GM23338 (cell line): ENCODE measurements at regions not wholly inside any gene's neighbourhood (a gene's known extent, or its start where the extent isn't known, plus 50 kb on each side); places are given as distances from the start of the nearest gene placed in this dataset.
A peak's percentile ranks its signal among the peaks of the same experiment; 100 is the strongest.

Source experiments
- ATAC-seq: fragments of 200-7000 bp; cut with Tn5 transposase; 3 replicates; pipeline ENCODE4 v1.9.1; 2020
- DNase-seq: peaks from one replicate; pipeline ENCODE4 v3.0.0-alpha.2; 2015; ENCODE audit warnings: low spot score
- H2AFZ ChIP-seq: fragments of 200-600 bp; sonication (generic); 2 replicates; pipeline ENCODE4 v1.8.0; 2016; ENCODE audit warnings: antibody characterized with exemption, mild to moderate bottlenecking, moderate library complexity
- H3F3A ChIP-seq: fragments of 200-600 bp; sonication (generic); replicated peaks from 2 replicates; pipeline ENCODE4 v1.8.0; 2017; ENCODE audit warnings: antibody characterized with exemption, mixed run types, low read depth
- H3K27ac ChIP-seq: fragments of 200-600 bp; sonication (generic); 2 replicates; pipeline ENCODE4 v1.6.1; 2016; ENCODE audit warnings: low read depth
- H3K27me3 ChIP-seq: fragments of 200-600 bp; sonication (generic); 2 replicates; pipeline ENCODE4 v1.8.0; 2016; ENCODE audit warnings: mild to moderate bottlenecking, mixed run types, moderate library complexity; ENCODE audit not compliant: insufficient read depth
- H3K36me3 ChIP-seq: fragments of 200-600 bp; sonication (generic); 2 replicates; pipeline ENCODE4 v1.8.0; 2016; ENCODE audit warnings: mild to moderate bottlenecking; ENCODE audit not compliant: insufficient read depth
- H3K4me1 ChIP-seq: fragments of 200-600 bp; sonication (generic); 2 replicates; pipeline ENCODE4 v1.8.0; 2016; ENCODE audit warnings: mild to moderate bottlenecking, moderate library complexity; ENCODE audit not compliant: insufficient read depth
- H3K4me2 ChIP-seq: fragments of 200-600 bp; sonication (generic); 2 replicates; pipeline ENCODE4 v1.7.1; 2017; ENCODE audit warnings: mixed run types
- H3K4me3 ChIP-seq: fragments of 200-600 bp; sonication (generic); 2 replicates; pipeline ENCODE4 v1.6.1; 2016; ENCODE audit warnings: mixed run types
- H3K79me2 ChIP-seq: fragments of 200-600 bp; sonication (generic); replicated peaks from 2 replicates; pipeline ENCODE4 v1.8.0; 2017; ENCODE audit warnings: mild to moderate bottlenecking; ENCODE audit not compliant: insufficient read depth
- H3K9me2 ChIP-seq: fragments of 200-600 bp; sonication (generic); 2 replicates; pipeline ENCODE4 v1.8.0; 2017; ENCODE audit not compliant: insufficient read depth
- H4K20me1 ChIP-seq: fragments of 200-600 bp; sonication (generic); replicated peaks from 2 replicates; pipeline ENCODE4 v1.8.0; 2017; ENCODE audit warnings: mild to moderate bottlenecking; ENCODE audit not compliant: insufficient read depth
- H3K27ac Mint-ChIP-seq: 2 replicates; pipeline ENCODE4 v1.8.0; 2020; ENCODE audit warnings: inconsistent platforms, mild to moderate bottlenecking, moderate library complexity, mixed read lengths
- H3K27me3 Mint-ChIP-seq: 3 replicates; pipeline ENCODE4 v1.8.0; 2022; ENCODE audit warnings: low read depth, mild to moderate bottlenecking, moderate library complexity, mixed read lengths, inconsistent platforms; ENCODE audit not compliant: insufficient read depth, poor library complexity
- H3K36me3 Mint-ChIP-seq: 3 replicates; pipeline ENCODE4 v1.8.0; 2021; ENCODE audit warnings: low read depth, mild to moderate bottlenecking, inconsistent platforms, moderate library complexity, mixed read lengths
- H3K4me1 Mint-ChIP-seq: 3 replicates; pipeline ENCODE4 v1.8.0; 2020; ENCODE audit warnings: mild to moderate bottlenecking, inconsistent platforms, mixed read lengths
- H3K4me3 Mint-ChIP-seq: 3 replicates; pipeline ENCODE4 v1.8.0; 2021; ENCODE audit warnings: moderate library complexity, mild to moderate bottlenecking, inconsistent platforms, mixed read lengths
- H3K9me3 Mint-ChIP-seq: 3 replicates; pipeline ENCODE4 v1.8.0; 2020; ENCODE audit warnings: moderate library complexity, mild to moderate bottlenecking, inconsistent platforms, mixed read lengths
- CREB1 ChIP-seq: fragments of 250-450 bp; sonication (Bioruptor Pico); IDR thresholded peaks from 2 replicates; pipeline ENCODE4 v1.5.0; 2020; ENCODE audit warnings: low read depth, mild to moderate bottlenecking, moderate library complexity
- EZH2 ChIP-seq: fragments of 200-600 bp; sonication (generic); IDR thresholded peaks from one replicate; pipeline ENCODE4 v1.8.0; 2017; ENCODE audit warnings: antibody characterized with exemption, mild to moderate bottlenecking, low read depth; ENCODE audit not compliant: unreplicated experiment
- EZH2phosphoT487 ChIP-seq: fragments of 200-600 bp; sonication (generic); IDR thresholded peaks from one replicate; pipeline ENCODE4 v1.8.1; 2018; ENCODE audit warnings: antibody characterized with exemption; ENCODE audit not compliant: unreplicated experiment
- JUNB ChIP-seq: IDR thresholded peaks from one replicate; pipeline ENCODE4 v1.6.1; 2016; ENCODE audit warnings: antibody characterized with exemption; ENCODE audit not compliant: unreplicated experiment
- NANOG ChIP-seq: IDR thresholded peaks from 2 replicates; pipeline ENCODE4 v1.6.1; 2016; ENCODE audit warnings: antibody characterized with exemption, borderline replicate concordance
- POLR2AphosphoS5 ChIP-seq: IDR thresholded peaks from 2 replicates; pipeline ENCODE4 v1.6.1; 2016; ENCODE audit warnings: antibody characterized with exemption, low read depth
- ZNF114 ChIP-seq: fragments of 250-450 bp; sonication (Bioruptor Pico); IDR thresholded peaks from 2 replicates; pipeline ENCODE4 v1.5.0; 2020; ENCODE audit warnings: mild to moderate bottlenecking, moderate library complexity
- TF ChIP-seq, protein P1 (sequence below), 2 experiments: fragments of 200-600 bp in 1 of 2; sonication (generic) in 1 of 2; conservative IDR thresholded peaks; 2 replicates each; pipeline versions ENCODE4 v1.5.1 to v1.6.1; 2016 to 2017; ENCODE audit warnings: antibody characterized with exemption in 2 of 2, low read depth in 2 of 2, mild to moderate bottlenecking in 2 of 2, moderate library complexity in 1 of 2
- TF ChIP-seq, protein P2 (sequence below): IDR thresholded peaks from one replicate; pipeline ENCODE4 v1.6.1; 2018; ENCODE audit warnings: antibody characterized with exemption; ENCODE audit not compliant: unreplicated experiment
- TF ChIP-seq, protein P3 (sequence below): IDR thresholded peaks from 2 replicates; pipeline ENCODE4 v1.6.1; 2016; ENCODE audit warnings: antibody characterized with exemption
- TF ChIP-seq, protein P4 (sequence below): fragments of 250-450 bp; sonication (Bioruptor Pico); IDR thresholded peaks from 2 replicates; pipeline ENCODE4 v1.5.0; 2020; ENCODE audit warnings: mild to moderate bottlenecking, moderate library complexity

DNA sequence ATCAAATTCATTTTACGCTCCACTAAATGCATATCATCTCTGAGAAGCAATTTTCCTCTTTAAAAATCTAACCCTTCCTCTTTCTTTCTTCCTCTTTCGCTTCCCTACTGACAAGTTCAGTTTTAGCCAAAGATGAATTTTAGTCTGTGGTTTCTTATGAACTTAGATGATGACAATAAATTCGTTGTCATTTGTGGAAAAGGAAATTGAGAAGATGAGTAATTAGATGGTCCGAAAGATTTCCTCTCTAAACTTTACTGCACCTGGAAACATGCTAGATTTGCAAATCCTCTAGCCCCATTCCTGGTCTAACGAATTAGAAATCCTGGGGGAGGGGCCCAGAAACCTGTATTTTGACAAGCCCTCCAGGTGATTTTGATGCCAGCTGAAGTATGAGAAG is 855.4 kb upstream of the CHORDC1 start:
- ATAC-seq: no peak
- no peak overlapping the region for H3K27ac ChIP-seq
- Mint-ChIP-seq H3K4me1 (peaks cover 9% of the 10 kb centered on the region), H3K9me3 (peaks cover under 1% of the 10 kb centered on the region; the same call in 1 of the 3 replicates), H3K27me3 (peaks cover 2% of the 10 kb centered on the region), H3K36me3 (no peaks in the 10 kb centered on the region), H3K4me3 (no peak overlapping the region), H3K27ac (no peak overlapping the region)
- peak overlapping the region; percentile 23; the same call in 1 of the 2 replicates for H2AFZ ChIP-seq
- H3K79me2 ChIP-seq: no peaks in the 10 kb centered on the region
- H4K20me1 ChIP-seq: no peaks in the 10 kb centered on the region
- 0 out of 2 replicates have a peak, but pooled peaks cover 8% of the 10 kb centered on the region for H3K4me1 ChIP-seq
- H3K27me3 ChIP-seq: no peaks in the 10 kb centered on the region
- TF ChIP-seq ZNF114 (CRISPR knock-in tag) (no peak), JUNB (no peak), EZH2phosphoT487 (no peak), CREB1 (CRISPR knock-in tag) (no peak), POLR2AphosphoS5 (no peak), EZH2 (no peak), NANOG (no peak)
- TF ChIP-seq, protein P1, sequence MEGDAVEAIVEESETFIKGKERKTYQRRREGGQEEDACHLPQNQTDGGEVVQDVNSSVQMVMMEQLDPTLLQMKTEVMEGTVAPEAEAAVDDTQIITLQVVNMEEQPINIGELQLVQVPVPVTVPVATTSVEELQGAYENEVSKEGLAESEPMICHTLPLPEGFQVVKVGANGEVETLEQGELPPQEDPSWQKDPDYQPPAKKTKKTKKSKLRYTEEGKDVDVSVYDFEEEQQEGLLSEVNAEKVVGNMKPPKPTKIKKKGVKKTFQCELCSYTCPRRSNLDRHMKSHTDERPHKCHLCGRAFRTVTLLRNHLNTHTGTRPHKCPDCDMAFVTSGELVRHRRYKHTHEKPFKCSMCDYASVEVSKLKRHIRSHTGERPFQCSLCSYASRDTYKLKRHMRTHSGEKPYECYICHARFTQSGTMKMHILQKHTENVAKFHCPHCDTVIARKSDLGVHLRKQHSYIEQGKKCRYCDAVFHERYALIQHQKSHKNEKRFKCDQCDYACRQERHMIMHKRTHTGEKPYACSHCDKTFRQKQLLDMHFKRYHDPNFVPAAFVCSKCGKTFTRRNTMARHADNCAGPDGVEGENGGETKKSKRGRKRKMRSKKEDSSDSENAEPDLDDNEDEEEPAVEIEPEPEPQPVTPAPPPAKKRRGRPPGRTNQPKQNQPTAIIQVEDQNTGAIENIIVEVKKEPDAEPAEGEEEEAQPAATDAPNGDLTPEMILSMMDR (conservative IDR thresholded peaks at IDR 0.05; ENCODE audit: low read depth in 2 of 2): no peak
- TF ChIP-seq, protein P2, sequence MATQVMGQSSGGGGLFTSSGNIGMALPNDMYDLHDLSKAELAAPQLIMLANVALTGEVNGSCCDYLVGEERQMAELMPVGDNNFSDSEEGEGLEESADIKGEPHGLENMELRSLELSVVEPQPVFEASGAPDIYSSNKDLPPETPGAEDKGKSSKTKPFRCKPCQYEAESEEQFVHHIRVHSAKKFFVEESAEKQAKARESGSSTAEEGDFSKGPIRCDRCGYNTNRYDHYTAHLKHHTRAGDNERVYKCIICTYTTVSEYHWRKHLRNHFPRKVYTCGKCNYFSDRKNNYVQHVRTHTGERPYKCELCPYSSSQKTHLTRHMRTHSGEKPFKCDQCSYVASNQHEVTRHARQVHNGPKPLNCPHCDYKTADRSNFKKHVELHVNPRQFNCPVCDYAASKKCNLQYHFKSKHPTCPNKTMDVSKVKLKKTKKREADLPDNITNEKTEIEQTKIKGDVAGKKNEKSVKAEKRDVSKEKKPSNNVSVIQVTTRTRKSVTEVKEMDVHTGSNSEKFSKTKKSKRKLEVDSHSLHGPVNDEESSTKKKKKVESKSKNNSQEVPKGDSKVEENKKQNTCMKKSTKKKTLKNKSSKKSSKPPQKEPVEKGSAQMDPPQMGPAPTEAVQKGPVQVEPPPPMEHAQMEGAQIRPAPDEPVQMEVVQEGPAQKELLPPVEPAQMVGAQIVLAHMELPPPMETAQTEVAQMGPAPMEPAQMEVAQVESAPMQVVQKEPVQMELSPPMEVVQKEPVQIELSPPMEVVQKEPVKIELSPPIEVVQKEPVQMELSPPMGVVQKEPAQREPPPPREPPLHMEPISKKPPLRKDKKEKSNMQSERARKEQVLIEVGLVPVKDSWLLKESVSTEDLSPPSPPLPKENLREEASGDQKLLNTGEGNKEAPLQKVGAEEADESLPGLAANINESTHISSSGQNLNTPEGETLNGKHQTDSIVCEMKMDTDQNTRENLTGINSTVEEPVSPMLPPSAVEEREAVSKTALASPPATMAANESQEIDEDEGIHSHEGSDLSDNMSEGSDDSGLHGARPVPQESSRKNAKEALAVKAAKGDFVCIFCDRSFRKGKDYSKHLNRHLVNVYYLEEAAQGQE: no peak
- TF ChIP-seq, protein P3, sequence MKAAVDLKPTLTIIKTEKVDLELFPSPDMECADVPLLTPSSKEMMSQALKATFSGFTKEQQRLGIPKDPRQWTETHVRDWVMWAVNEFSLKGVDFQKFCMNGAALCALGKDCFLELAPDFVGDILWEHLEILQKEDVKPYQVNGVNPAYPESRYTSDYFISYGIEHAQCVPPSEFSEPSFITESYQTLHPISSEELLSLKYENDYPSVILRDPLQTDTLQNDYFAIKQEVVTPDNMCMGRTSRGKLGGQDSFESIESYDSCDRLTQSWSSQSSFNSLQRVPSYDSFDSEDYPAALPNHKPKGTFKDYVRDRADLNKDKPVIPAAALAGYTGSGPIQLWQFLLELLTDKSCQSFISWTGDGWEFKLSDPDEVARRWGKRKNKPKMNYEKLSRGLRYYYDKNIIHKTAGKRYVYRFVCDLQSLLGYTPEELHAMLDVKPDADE: no peak
- TF ChIP-seq, protein P4, sequence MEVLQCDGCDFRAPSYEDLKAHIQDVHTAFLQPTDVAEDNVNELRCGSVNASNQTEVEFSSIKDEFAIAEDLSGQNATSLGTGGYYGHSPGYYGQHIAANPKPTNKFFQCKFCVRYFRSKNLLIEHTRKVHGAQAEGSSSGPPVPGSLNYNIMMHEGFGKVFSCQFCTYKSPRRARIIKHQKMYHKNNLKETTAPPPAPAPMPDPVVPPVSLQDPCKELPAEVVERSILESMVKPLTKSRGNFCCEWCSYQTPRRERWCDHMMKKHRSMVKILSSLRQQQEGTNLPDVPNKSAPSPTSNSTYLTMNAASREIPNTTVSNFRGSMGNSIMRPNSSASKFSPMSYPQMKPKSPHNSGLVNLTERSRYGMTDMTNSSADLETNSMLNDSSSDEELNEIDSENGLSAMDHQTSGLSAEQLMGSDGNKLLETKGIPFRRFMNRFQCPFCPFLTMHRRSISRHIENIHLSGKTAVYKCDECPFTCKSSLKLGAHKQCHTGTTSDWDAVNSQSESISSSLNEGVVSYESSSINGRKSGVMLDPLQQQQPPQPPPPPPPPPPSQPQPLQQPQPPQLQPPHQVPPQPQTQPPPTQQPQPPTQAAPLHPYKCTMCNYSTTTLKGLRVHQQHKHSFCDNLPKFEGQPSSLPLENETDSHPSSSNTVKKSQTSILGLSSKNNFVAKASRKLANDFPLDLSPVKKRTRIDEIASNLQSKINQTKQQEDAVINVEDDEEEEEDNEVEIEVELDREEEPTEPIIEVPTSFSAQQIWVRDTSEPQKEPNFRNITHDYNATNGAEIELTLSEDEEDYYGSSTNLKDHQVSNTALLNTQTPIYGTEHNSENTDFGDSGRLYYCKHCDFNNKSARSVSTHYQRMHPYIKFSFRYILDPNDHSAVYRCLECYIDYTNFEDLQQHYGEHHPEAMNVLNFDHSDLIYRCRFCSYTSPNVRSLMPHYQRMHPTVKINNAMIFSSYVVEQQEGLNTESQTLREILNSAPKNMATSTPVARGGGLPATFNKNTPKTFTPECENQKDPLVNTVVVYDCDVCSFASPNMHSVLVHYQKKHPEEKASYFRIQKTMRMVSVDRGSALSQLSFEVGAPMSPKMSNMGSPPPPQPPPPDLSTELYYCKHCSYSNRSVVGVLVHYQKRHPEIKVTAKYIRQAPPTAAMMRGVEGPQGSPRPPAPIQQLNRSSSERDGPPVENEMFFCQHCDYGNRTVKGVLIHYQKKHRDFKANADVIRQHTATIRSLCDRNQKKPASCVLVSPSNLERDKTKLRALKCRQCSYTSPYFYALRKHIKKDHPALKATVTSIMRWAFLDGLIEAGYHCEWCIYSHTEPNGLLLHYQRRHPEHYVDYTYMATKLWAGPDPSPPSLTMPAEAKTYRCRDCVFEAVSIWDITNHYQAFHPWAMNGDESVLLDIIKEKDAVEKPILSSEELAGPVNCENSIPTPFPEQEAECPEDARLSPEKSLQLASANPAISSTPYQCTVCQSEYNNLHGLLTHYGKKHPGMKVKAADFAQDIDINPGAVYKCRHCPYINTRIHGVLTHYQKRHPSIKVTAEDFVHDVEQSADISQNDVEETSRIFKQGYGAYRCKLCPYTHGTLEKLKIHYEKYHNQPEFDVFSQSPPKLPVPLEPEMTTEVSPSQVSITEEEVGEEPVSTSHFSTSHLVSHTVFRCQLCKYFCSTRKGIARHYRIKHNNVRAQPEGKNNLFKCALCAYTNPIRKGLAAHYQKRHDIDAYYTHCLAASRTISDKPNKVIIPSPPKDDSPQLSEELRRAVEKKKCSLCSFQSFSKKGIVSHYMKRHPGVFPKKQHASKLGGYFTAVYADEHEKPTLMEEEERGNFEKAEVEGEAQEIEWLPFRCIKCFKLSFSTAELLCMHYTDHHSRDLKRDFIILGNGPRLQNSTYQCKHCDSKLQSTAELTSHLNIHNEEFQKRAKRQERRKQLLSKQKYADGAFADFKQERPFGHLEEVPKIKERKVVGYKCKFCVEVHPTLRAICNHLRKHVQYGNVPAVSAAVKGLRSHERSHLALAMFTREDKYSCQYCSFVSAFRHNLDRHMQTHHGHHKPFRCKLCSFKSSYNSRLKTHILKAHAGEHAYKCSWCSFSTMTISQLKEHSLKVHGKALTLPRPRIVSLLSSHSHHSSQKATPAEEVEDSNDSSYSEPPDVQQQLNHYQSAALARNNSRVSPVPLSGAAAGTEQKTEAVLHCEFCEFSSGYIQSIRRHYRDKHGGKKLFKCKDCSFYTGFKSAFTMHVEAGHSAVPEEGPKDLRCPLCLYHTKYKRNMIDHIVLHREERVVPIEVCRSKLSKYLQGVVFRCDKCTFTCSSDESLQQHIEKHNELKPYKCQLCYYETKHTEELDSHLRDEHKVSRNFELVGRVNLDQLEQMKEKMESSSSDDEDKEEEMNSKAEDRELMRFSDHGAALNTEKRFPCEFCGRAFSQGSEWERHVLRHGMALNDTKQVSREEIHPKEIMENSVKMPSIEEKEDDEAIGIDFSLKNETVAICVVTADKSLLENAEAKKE (CRISPR knock-in tag): no peak
- H3F3A ChIP-seq: no peaks in the 10 kb centered on the region
- DNase-seq: no peak
- no peak overlapping the region for H3K4me2 ChIP-seq
- 0 out of 2 replicates have a peak, but pooled peaks cover 4% of the 10 kb centered on the region for H3K9me2 ChIP-seq
- no peaks in the 10 kb centered on the region for H3K36me3 ChIP-seq
- H3K4me3 ChIP-seq: no peak overlapping the region
